HepG2 (cell line): ENCODE measurements at regions not wholly inside any gene's neighbourhood (a gene's known extent, or its start where the extent isn't known, plus 50 kb on each side); places are given as distances from the start of the nearest gene placed in this dataset.

Experiments used
- ATAC-seq: fragments of 200-7000 bp; cut with Tn5 transposase; 3 replicates; pipeline ENCODE4 v1.9.1; 2020; ENCODE audit warnings: mild to moderate bottlenecking, moderate library complexity
- BruUV-seq: library from RNA; stranded (reverse); fragments of 400-500 nt; replicated peaks from 2 replicates; lab custom pipeline; 2021; lab: Mats Ljungman, UMichigan
- CTCF ChIA-PET: fragments of 300-600 bp; formaldehyde crosslinking; extraction: SDS; loops from one replicate; lab custom pipeline; 2021; ENCODE audit warnings: low total read pairs, inconsistent platforms, low intra/inter-chr PET ratio; lab: Yijun Ruan, JAX
- POLR2A ChIA-PET: fragments of 350-600 bp; sonication (Branson Sonifier 250); formaldehyde crosslinking; loops from one replicate; lab custom pipeline; 2020; ENCODE audit warnings: antibody characterized with exemption, inconsistent platforms; lab: Yijun Ruan, JAX
- DNase-seq: peaks from one replicate; pipeline ENCODE4 v3.0.0-alpha.2; 2015; ENCODE audit warnings: low spot score
- FAIRE-seq: peaks from 3 replicates; lab custom pipeline; 2011; peaks lifted over from hg19 to GRCh38; lab: Jason Lieb, UNC
- H2AFZ ChIP-seq: one replicate; pipeline ENCODE4 v1.6.1; 2011; ENCODE audit warnings: low read length, inconsistent platforms
- H3K27ac ChIP-seq: fragments of 300-600 bp; 3 replicates; pipeline ENCODE4 v1.8.0; 2011; ENCODE audit warnings: mixed run types, mild to moderate bottlenecking, mixed read lengths, low read length, inconsistent platforms; ENCODE audit not compliant: insufficient read depth; ENCODE audit errors: extremely low read length
- H3K27me3 ChIP-seq, 2 experiments: fragments of 200-600 bp in 1 of 2; 2 replicates in 1 of 2; 3 replicates in 1 of 2; pipeline versions ENCODE4 v1.6.0 to v1.8.0; 2011; ENCODE audit warnings: low read length in 2 of 2, mild to moderate bottlenecking in 2 of 2, moderate library complexity in 2 of 2, inconsistent platforms in 1 of 2; ENCODE audit not compliant: insufficient read depth in 2 of 2, control insufficient read depth in 1 of 2
- H3K36me3 ChIP-seq, 2 experiments: fragments of 200-600 bp in 1 of 2; replicated peaks in 1 of 2; 2 replicates in 1 of 2; 3 replicates in 1 of 2; pipeline versions ENCODE4 v1.5.1 to v1.8.0; 2011; ENCODE audit warnings: low read length in 2 of 2, inconsistent platforms in 1 of 2; ENCODE audit not compliant: insufficient read depth in 2 of 2, control insufficient read depth in 1 of 2
- H3K4me1 ChIP-seq: 2 replicates; pipeline ENCODE4 v1.5.1; 2012; ENCODE audit warnings: low read length, inconsistent platforms; ENCODE audit not compliant: insufficient read depth
- H3K4me2 ChIP-seq: 2 replicates; pipeline ENCODE4 v1.6.0; 2011; ENCODE audit warnings: low read depth, low read length, inconsistent platforms
- H3K4me3 ChIP-seq, 3 experiments: fragments of 200-600 bp in 1 of 3; sonication (generic), shearing (Covaris generic) in 1 of 3; replicated peaks in 1 of 3; 2 replicates each; pipeline ENCODE4 v1.5.1; 2011 to 2016; ENCODE audit warnings: low read length in 3 of 3, inconsistent platforms in 2 of 3, low read depth in 2 of 3, mild to moderate bottlenecking in 2 of 3, control low read depth in 1 of 3, mixed read lengths in 1 of 3; ENCODE audit not compliant: insufficient read depth in 1 of 3
- H3K79me2 ChIP-seq: one replicate; pipeline ENCODE4 v1.6.1; 2011; ENCODE audit warnings: low read length, inconsistent platforms; ENCODE audit not compliant: insufficient read depth
- H3K9ac ChIP-seq: 2 replicates; pipeline ENCODE4 v1.6.0; 2011; ENCODE audit warnings: mild to moderate bottlenecking, low read depth, low read length, inconsistent platforms; ENCODE audit not compliant: insufficient read depth
- H3K9me3 ChIP-seq: 2 replicates; pipeline ENCODE4 v1.5.1; 2012; ENCODE audit warnings: mild to moderate bottlenecking, low read length
- H4K20me1 ChIP-seq: 2 replicates; pipeline ENCODE4 v1.6.0; 2011; ENCODE audit warnings: inconsistent platforms, mild to moderate bottlenecking, low read length, moderate library complexity; ENCODE audit not compliant: insufficient read depth
- CENPX ChIP-seq: sonication (generic); formaldehyde crosslinking; IDR thresholded peaks from 2 replicates; pipeline ENCODE4 v1.9.0; 2021; ENCODE audit warnings: mild to moderate bottlenecking, missing genetic modification reagents, moderate library complexity
- GTF2F1 ChIP-seq: fragments of 150-350 bp; IDR thresholded peaks from 2 replicates; pipeline ENCODE4 v1.6.1; 2014; ENCODE audit warnings: low read length
- RFX1 ChIP-seq: fragments of 450-650 bp; IDR thresholded peaks from 2 replicates; pipeline ENCODE4 v1.6.1; 2017
- SCMH1 ChIP-seq: sonication (generic); formaldehyde crosslinking; IDR thresholded peaks from 2 replicates; pipeline ENCODE4 v1.9.0; 2021; ENCODE audit warnings: missing genetic modification reagents, mild to moderate bottlenecking, borderline replicate concordance
- SMC3 ChIP-seq: IDR thresholded peaks from 2 replicates; pipeline ENCODE4 v1.6.1; 2011; ENCODE audit warnings: low read length, improper control_type of control experiment
- ZMYM4 ChIP-seq: sonication (generic); formaldehyde crosslinking; IDR thresholded peaks from 2 replicates; pipeline ENCODE4 v1.8.1; 2023; ENCODE audit warnings: mild to moderate bottlenecking, missing genetic modification reagents
- ZNF180 ChIP-seq: sonication (generic); formaldehyde crosslinking; IDR thresholded peaks from 2 replicates; pipeline ENCODE4 v1.4.0; 2020; ENCODE audit warnings: low read depth, missing genetic modification reagents, borderline replicate concordance
- ZNF839 ChIP-seq: sonication (generic); formaldehyde crosslinking; IDR thresholded peaks from 2 replicates; pipeline ENCODE4 v1.4.0; 2020; ENCODE audit warnings: missing genetic modification reagents, mild to moderate bottlenecking, borderline replicate concordance
- ZSCAN20 ChIP-seq: sonication (generic); formaldehyde crosslinking; IDR thresholded peaks from 2 replicates; pipeline ENCODE4 v1.4.0; 2020; ENCODE audit warnings: missing genetic modification reagents, mild to moderate bottlenecking, borderline replicate concordance
- WGBS: methylation state at CpG from one replicate; pipeline ENCODE4 v1.1.6; 2017; ENCODE audit warnings: low lambda C conversion rate; 5-methylcytosine and 5-hydroxymethylcytosine counted together
- in situ Hi-C: cut with HindIII; loops from 2 replicates; pipeline ENCODE4 v1.10.0; 2017; ENCODE audit warnings: low pct_unique_long_range_greater_than_20kb; ENCODE audit not compliant: extremely low pct_ligation_motif_present
- intact Hi-C: fragments of 100-400 bp; cut with micrococcal nuclease; formaldehyde crosslinking; loops from one replicate; pipeline ENCODE4 v1.10.0; 2022; ENCODE audit not compliant: unreplicated experiment
- TF ChIP-seq, protein P1 (sequence below): IDR thresholded peaks from 2 replicates; pipeline ENCODE4 v1.6.1; 2018; ENCODE audit warnings: missing genetic modification reagents

DNA sequence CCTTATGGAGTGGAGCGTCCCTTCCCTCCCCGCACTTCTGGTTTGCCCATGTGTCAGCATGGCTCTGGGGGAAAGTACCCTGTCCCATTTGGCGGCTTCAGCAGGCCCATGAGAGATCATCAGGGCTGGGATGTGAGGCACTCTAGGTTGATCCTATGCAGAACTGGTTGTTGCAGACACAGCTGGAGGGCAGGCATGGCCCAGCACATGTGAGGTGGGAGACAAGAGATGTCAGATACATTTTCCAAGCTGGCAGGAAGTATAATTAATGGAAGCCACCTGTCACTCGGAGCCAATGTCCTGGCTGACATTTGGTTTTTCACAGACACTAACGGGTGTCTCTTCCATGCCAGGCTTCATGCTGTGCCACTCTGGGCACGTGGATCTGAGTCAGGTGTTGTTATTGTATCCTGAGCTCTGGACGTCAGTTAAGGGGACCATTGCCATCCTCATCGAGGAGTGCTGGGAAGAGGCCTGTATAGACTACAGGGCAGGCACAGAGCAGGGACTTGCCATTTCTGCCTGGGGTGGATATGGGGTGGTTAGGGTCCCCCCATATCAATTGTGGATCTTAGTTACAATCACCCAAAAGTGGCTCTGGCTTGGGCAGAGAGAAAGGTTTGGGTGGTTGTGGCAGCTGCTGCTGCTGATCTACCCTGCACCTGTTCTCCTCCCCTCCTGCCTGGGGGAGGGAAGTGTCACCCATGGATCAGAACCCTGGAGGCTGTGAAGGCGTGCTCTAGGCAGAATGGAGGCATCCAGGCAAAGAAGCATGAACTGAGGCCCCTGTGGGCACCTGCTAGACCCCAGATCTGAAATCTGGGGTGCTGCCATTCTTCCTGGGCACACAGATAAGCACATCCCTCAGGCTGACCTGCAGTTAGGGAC, 140.7 kb downstream of the FBLN2 start:
- no peak overlapping the region for H3K4me2 ChIP-seq
- H3K27me3 ChIP-seq, result peaks cover 6 to 87% of the 10 kb centered on the region in 2 experiments; a peak in 4 of 5 replicates
- intact Hi-C loops (no loop called here), in situ Hi-C loops (no loop called here)
- no peak for ATAC-seq
- FAIRE-seq, result no peak
- TF ChIP-seq SCMH1 (CRISPR knock-in tag) (no peak), ZNF180 (no peak), RFX1 (no peak), GTF2F1 (no peak), ZSCAN20 (CRISPR knock-in tag) (no peak), SMC3 (no peak), CENPX (CRISPR knock-in tag) (no peak), ZNF839 (CRISPR knock-in tag) (no peak), ZMYM4 (CRISPR knock-in tag) (no peak)
- TF ChIP-seq, protein P1, sequence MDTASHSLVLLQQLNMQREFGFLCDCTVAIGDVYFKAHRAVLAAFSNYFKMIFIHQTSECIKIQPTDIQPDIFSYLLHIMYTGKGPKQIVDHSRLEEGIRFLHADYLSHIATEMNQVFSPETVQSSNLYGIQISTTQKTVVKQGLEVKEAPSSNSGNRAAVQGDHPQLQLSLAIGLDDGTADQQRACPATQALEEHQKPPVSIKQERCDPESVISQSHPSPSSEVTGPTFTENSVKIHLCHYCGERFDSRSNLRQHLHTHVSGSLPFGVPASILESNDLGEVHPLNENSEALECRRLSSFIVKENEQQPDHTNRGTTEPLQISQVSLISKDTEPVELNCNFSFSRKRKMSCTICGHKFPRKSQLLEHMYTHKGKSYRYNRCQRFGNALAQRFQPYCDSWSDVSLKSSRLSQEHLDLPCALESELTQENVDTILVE (CRISPR knock-in tag), result no peak
- no TSS peak for BruUV-seq
- no peaks in the 10 kb centered on the region for H3K79me2 ChIP-seq
- CTCF ChIA-PET, result no interaction called here
- no peaks in the 10 kb centered on the region for H3K4me1 ChIP-seq
- no peaks in the 10 kb centered on the region for H3K36me3 ChIP-seq
- 5% methylated on average over 4 of the region's 9 CpGs for WGBS
- no peak for DNase-seq
- H3K9ac ChIP-seq, result no peak overlapping the region
- H3K9me3 ChIP-seq, result no peaks in the 10 kb centered on the region
- H4K20me1 ChIP-seq, result no peaks in the 10 kb centered on the region
- POLR2A ChIA-PET, result no interaction called here
- H3K27ac ChIP-seq, result no peak overlapping the region
- H3K4me3 ChIP-seq, result no peak overlapping the region
- H2AFZ ChIP-seq, result no peak overlapping the region
